ENCODE measurements at regions not wholly inside any gene's neighbourhood (a gene's known extent, or its start where the extent isn't known, plus 50 kb on each side); places are given as distances from the start of the nearest gene placed in this dataset.
A peak's percentile ranks its signal among the peaks of the same experiment; 100 is the strongest.

GRCh38 chr5:54718656-54719055, 201.1 kb downstream of the SNX18 start:
- no peak for TF ChIP-seq CTCF (IDR thresholded peaks at IDR 0.05; ENCODE audit: extremely low read depth, missing control alignments)
- no peak for DNase-seq (ENCODE audit: low spot score)

- TF ChIP-seq CTCF (IDR thresholded peaks at IDR 0.05; ENCODE audit: extremely low read depth, missing control alignments): no peak
- DNase-seq (ENCODE audit: low spot score): peak; percentile 17
These were observed 200.3 kb downstream of the SNX18 start for GRCh38 chr5:54717870-54718269.

GRCh38 chr5:54717459-54717858, 199.9 kb downstream of the SNX18 start:
- DNase-seq (ENCODE audit: low spot score): no peak
- TF ChIP-seq CTCF (IDR thresholded peaks at IDR 0.05; ENCODE audit: extremely low read depth, missing control alignments): no peak

- no peak for DNase-seq (ENCODE audit: low spot score)
- TF ChIP-seq CTCF (IDR thresholded peaks at IDR 0.05; ENCODE audit: extremely low read depth, missing control alignments): no peak
These were observed 196.5 kb downstream of the SNX18 start for GRCh38 chr5:54713923-54714581.

GRCh38 chr5:54709096-54709495, 191.5 kb downstream of the SNX18 start:
- TF ChIP-seq CTCF (IDR thresholded peaks at IDR 0.05; ENCODE audit: extremely low read depth, missing control alignments): no peak
- DNase-seq (ENCODE audit: low spot score): no peak

- TF ChIP-seq CTCF (IDR thresholded peaks at IDR 0.05; ENCODE audit: extremely low read depth, missing control alignments): no peak
- DNase-seq (ENCODE audit: low spot score): no peak
These were observed 190.3 kb downstream of the SNX18 start for GRCh38 chr5:54707841-54708240.

GRCh38 chr5:54705994-54706653, 188.6 kb downstream of the SNX18 start:
- TF ChIP-seq CTCF (IDR thresholded peaks at IDR 0.05; ENCODE audit: extremely low read depth, missing control alignments): no peak
- DNase-seq (ENCODE audit: low spot score): no peak
